ENCODE measurements at regions not wholly inside any gene's neighbourhood (a gene's known extent, or its start where the extent isn't known, plus 50 kb on each side); places are given as distances from the start of the nearest gene placed in this dataset.

GRCh38 chr7:113199136-113199535 is 80.8 kb upstream of the SMIM30 start:
- no peaks in the 10 kb centered on the region for H3K27me3 ChIP-seq (ENCODE audit: insufficient read depth)
- POLR2A ChIA-PET = no interaction called here
- H3K4me3 ChIP-seq (ENCODE audit: low read depth in 2 of 2, low read length in 1 of 2) = no peak overlapping the region
- no peaks in the 10 kb centered on the region for H3K9me3 ChIP-seq
- H3K36me3 ChIP-seq (replicated peaks in 1 of 2; ENCODE audit: control insufficient read depth in 1 of 2, insufficient read depth in 2 of 2, low read length in 1 of 2) = no peaks in the 10 kb centered on the region
- H4K20me1 ChIP-seq (ENCODE audit: insufficient read depth) = no peaks in the 10 kb centered on the region
- CTCF ChIA-PET = interaction anchor here (1.0 to 1.4 kb wide), 4 partner anchors 11 to 40 kb away, joined by 3 to 4 read pairs (median 3); no protein-coding TSS in a partner anchor
- no peak overlapping the region; the same call in 1 of the 2 replicates for H2AFZ ChIP-seq (ENCODE audit: low read depth)
- WGBS (ENCODE audit: low lambda C conversion rate) = 77% methylated on average over 3 of the region's 3 CpGs
- no peaks in the 10 kb centered on the region for H3K79me2 ChIP-seq (ENCODE audit: insufficient read depth)
- TF ChIP-seq ELF1 (IDR thresholded peaks at IDR 0.05) (no peak), RAD21 (IDR thresholded peaks at IDR 0.05; ENCODE audit: low read length) (no peak), MXI1 (IDR thresholded peaks at IDR 0.05; ENCODE audit: low read depth, low read length) (no peak), ZBTB33 (IDR thresholded peaks at IDR 0.05; ENCODE audit: borderline replicate concordance, low read depth) (no peak), USF2 (IDR thresholded peaks at IDR 0.05; ENCODE audit: borderline replicate concordance, low read depth, low read length) (no peak), YY1 (IDR thresholded peaks at IDR 0.05; ENCODE audit: low read depth) (no peak), FOXM1 (IDR thresholded peaks at IDR 0.05; ENCODE audit: low read depth) (no peak), RFX5 (IDR thresholded peaks at IDR 0.05; ENCODE audit: low read length) (no peak), MEF2A (IDR thresholded peaks at IDR 0.05; ENCODE audit: borderline replicate concordance, low read depth) (no peak), FOXJ3 (CRISPR knock-in tag; IDR thresholded peaks at IDR 0.05) (no peak), MAX (IDR thresholded peaks at IDR 0.05; ENCODE audit: low read depth) (no peak), JUND (IDR thresholded peaks at IDR 0.05) (no peak), POLR2AphosphoS5 (IDR thresholded peaks at IDR 0.05; ENCODE audit: low read depth, low read length) (no peak), IRF3 (IDR thresholded peaks at IDR 0.05; ENCODE audit: low read depth, low read length) (no peak), USF1 (IDR thresholded peaks at IDR 0.05; ENCODE audit: borderline replicate concordance, low read depth) (no peak)
- no peak for DNase-seq
- no peaks in the 10 kb centered on the region for H3K9me2 ChIP-seq
- H3K27ac ChIP-seq (ENCODE audit: low read depth in 2 of 2, low read length in 1 of 2) = no peak overlapping the region
- H3K9ac ChIP-seq = no peak overlapping the region
- peaks cover 26% of the 10 kb centered on the region for H3F3A ChIP-seq (replicated peaks; ENCODE audit: insufficient read depth)
- H3K4me2 ChIP-seq = no peak overlapping the region
- H3K4me1 ChIP-seq (ENCODE audit: control insufficient read depth in 1 of 2, insufficient read depth in 2 of 2, low read depth in 1 of 2, low read length in 1 of 2) = peaks cover 0 to 17% of the 10 kb centered on the region in 2 experiments; a peak in 2 of 4 replicates
